Nephron progenitor cell (in vitro differentiated cells): ENCODE measurements at regions not wholly inside any gene's neighbourhood (a gene's known extent, or its start where the extent isn't known, plus 50 kb on each side); places are given as distances from the start of the nearest gene placed in this dataset.

Experiments used
- DNase-seq: peaks from one replicate; pipeline ENCODE4 v3.0.0; 2021
- H3K27ac Mint-ChIP-seq: 2 replicates; pipeline ENCODE4 v1.8.0; 2021; ENCODE audit warnings: mild to moderate bottlenecking, moderate library complexity, mixed read lengths
- H3K27me3 Mint-ChIP-seq: 2 replicates; pipeline ENCODE4 v1.8.0; 2021; ENCODE audit warnings: mild to moderate bottlenecking, low read depth, mixed read lengths; ENCODE audit not compliant: poor library complexity
- H3K36me3 Mint-ChIP-seq: 2 replicates; pipeline ENCODE4 v1.8.0; 2021; ENCODE audit warnings: low read depth, mixed read lengths
- H3K4me1 Mint-ChIP-seq: 2 replicates; pipeline ENCODE4 v1.8.0; 2021; ENCODE audit warnings: mixed read lengths
- H3K4me3 Mint-ChIP-seq: 2 replicates; pipeline ENCODE4 v1.8.0; 2021; ENCODE audit warnings: mild to moderate bottlenecking, moderate library complexity, mixed read lengths
- H3K9me3 Mint-ChIP-seq: 2 replicates; pipeline ENCODE4 v1.8.0; 2021; ENCODE audit warnings: mild to moderate bottlenecking, moderate library complexity, mixed read lengths
- CTCF ChIP-seq: fragments of 200-600 bp; sonication (generic); IDR thresholded peaks from 2 replicates; pipeline ENCODE4 v1.5.0; 2021; ENCODE audit warnings: antibody characterized with exemption

DNA sequence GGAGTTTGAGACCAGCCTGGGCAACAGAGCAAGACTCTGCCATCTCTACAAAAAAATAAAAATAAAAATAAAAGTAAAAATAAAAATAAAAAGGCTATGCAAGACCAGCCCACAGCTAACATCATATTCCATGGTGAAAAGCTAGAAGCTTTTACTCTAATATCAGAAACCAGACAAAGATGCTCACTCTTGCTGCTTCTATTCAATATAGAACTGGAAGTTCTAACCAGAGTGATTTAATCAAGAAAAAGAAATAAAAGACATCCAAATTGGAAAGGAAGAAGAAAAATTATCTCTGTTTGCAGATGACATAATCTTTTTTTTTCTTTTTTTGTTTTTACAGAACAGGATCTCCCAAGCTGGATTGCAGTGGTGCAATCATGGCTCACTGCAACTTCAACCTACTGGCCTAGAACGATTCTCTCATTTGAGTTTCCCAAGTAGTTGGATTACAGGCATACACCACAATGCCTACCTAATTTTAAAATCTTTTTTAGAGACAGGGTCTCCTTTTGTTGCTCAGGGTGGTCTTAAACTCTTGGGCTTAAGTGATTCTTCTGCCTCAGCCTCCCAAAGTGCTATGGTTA, 100.7 kb upstream of the JAG1 start:
- H3K27me3 Mint-ChIP-seq: no peaks in the 10 kb centered on the region
- H3K36me3 Mint-ChIP-seq: no peaks in the 10 kb centered on the region
- no peak for TF ChIP-seq CTCF
- no peaks in the 10 kb centered on the region for H3K9me3 Mint-ChIP-seq
- no peak overlapping the region for H3K4me3 Mint-ChIP-seq
- peaks cover 57% of the 10 kb centered on the region for H3K4me1 Mint-ChIP-seq
- no peak overlapping the region for H3K27ac Mint-ChIP-seq
- no peak for DNase-seq

DNA sequence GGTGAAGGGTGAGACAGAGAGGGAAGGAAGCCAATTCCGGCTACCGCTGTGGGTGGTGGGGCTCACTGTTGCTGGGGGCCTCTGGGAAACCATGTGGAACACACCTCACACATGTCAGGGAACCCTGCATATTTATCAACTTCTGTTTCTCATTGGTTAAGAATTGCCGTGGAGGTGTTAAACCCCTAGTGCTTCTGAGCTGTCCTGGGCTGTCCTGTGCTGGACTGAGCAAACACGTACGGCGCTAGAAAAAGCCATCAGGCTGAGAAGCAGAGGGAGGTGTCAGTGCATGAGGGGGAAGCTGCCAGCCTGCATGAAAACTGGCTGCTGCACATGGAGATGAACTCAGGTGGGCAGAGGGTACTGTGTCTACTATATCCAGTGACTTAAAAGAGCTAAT, 103.9 kb upstream of the JAG1 start:
- Mint-ChIP-seq H3K4me3 (no peak overlapping the region), H3K27me3 (peaks cover 4% of the 10 kb centered on the region), H3K27ac (no peak overlapping the region), H3K36me3 (no peaks in the 10 kb centered on the region), H3K9me3 (no peaks in the 10 kb centered on the region), H3K4me1 (peaks cover 55% of the 10 kb centered on the region)
- peak; percentile 21 for DNase-seq
- TF ChIP-seq CTCF: no peak

- Mint-ChIP-seq H3K27ac (no peak overlapping the region), H3K4me3 (no peak overlapping the region), H3K36me3 (no peaks in the 10 kb centered on the region), H3K4me1 (peaks cover 61% of the 10 kb centered on the region), H3K9me3 (no peaks in the 10 kb centered on the region), H3K27me3 (peaks cover 7% of the 10 kb centered on the region)
- no peak for TF ChIP-seq CTCF
- no peak for DNase-seq
Measured at GRCh38 chr20:10779911-10780310, 106.1 kb upstream of the JAG1 start.

DNA sequence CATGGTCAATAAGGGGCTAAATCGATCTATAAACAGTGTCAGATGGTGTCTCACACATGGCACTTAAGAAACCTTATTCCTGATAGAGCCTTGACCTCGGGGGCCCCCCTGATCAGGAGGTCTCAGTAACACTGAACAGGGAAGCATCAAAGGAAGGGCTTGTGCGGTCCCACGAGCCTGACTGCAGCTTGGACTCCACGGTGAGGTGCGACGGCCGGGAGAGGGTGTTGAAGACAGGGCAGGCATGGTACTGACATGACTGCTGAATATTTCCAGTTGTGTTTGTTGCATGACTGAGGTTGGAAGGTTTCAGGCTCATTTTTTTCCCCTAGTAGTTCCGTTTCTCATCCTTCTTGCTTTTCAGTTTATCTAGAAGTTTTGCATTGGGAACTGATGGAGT, 107.1 kb upstream of the JAG1 start:
- no peak for TF ChIP-seq CTCF
- no peaks in the 10 kb centered on the region for H3K9me3 Mint-ChIP-seq
- H3K27ac Mint-ChIP-seq: no peak overlapping the region

GRCh38 chr20:10781526-10781925, 107.7 kb upstream of the JAG1 start:
- Mint-ChIP-seq H3K27me3 (peaks cover 7% of the 10 kb centered on the region), H3K4me1 (peaks cover 63% of the 10 kb centered on the region), H3K9me3 (no peaks in the 10 kb centered on the region), H3K27ac (no peak overlapping the region), H3K36me3 (no peaks in the 10 kb centered on the region), H3K4me3 (no peak overlapping the region)
- TF ChIP-seq CTCF: no peak
- DNase-seq: no peak

More for the DNA sequence above, 107.1 kb upstream of the JAG1 start:
- no peak overlapping the region for H3K4me3 Mint-ChIP-seq
- H3K4me1 Mint-ChIP-seq: peaks cover 61% of the 10 kb centered on the region
- no peaks in the 10 kb centered on the region for H3K36me3 Mint-ChIP-seq
- no peak for DNase-seq
- peaks cover 7% of the 10 kb centered on the region for H3K27me3 Mint-ChIP-seq
